HG03159 (cell line): ENCODE measurements at regions not wholly inside any gene's neighbourhood (a gene's known extent, or its start where the extent isn't known, plus 50 kb on each side); places are given as distances from the start of the nearest gene placed in this dataset.
"Not testable (repeated sequence)": the region's sequence is repeated elsewhere in the genome, so short reads cannot be mapped to it uniquely, and the experiment has no call there.

ENCODE experiments used
- ATAC-seq: cut with Tn5 transposase; IDR thresholded peaks from one replicate; pipeline ENCODE4 v1.9.1; 2021; ENCODE audit warnings: mild to moderate bottlenecking, moderate library complexity; ENCODE audit not compliant: unreplicated experiment

DNA sequence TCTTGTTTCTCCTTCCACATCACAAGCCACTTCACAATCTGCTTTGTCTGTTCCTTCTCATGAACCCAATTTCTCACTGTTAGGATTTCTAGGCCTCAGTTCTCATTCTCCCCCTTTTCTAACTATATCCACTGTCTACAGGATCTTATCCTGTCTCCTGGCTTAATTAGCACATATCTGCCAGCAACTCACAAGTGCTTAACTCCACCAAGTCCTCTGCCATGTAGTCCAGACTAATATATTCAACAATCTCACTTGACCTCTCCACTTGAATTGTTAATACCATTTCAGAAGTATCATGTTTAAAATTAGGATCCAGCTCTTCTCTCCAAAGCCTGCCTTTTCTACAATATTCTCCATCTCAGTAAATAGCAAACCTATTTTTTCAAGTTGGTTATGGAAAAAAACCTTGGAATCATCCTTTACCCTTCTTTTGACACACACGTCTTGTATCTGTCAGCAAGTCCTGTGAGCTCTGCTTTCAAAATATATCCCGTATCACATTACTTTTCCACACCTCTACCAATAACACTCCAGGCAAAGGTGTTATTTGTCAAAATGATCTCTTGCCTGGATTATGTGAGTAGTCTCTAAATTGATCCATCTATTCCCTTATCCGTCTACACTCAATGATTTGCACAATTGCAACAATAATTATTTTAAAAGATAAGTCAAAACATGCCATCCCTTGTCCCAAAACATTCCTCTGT, 127.2 kb upstream of the SLIT2 start:
- ATAC-seq = no peak

DNA sequence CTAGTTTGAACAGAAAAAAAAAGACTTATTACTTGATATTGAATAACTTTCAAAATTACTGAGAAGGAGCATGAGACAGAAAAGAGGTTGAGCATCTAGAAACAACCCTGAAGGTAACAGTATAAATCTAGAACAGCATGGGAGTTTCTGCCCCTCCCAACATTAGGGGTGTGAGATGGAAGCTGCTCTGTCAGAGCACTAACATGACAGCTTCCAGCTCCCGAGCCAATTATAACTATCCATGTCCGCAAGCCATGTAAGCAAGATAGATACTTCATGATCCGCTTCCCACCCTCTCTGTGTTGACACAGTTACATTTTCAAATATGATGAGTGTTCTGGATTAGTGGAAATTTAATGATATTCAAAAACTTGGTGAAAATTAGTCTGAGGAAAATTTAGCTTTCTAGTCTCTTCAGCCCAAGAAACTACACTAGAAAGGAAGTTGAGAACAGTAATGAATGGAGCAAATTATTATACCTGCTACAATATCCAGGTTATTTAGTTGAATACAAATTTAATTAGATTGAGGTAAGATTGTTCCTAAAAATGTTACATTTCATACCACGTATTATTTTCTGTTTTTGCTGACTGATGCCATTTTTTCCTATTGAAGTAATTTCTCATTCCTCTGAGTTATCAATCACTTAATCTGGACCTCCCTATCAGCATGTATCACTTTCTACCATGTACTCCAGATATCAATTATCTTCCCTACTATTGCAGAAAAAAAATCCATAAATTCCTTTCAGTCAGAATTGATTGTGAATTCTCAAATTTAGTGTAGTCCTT, 129.3 kb upstream of the SLIT2 start:
- no peak for ATAC-seq

DNA sequence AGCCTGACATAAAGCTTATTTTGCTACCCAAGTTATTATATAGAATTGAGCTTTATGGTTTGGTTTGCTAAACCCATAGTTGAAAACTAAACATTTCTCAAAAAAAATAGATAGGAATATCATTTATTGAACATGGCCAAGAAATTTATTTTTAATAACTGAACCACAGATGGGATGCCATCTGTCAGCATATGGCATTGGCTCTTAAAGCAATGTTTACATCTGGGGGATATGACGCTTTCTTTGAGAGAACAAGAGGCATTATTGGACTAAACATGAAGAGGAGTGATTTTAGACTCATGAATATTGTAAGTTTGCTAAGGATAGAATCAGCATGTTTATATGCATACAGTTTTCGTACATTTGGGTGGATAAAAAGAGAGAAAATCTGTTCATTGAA, 132.6 kb upstream of the SLIT2 start:
- no peak for ATAC-seq

DNA sequence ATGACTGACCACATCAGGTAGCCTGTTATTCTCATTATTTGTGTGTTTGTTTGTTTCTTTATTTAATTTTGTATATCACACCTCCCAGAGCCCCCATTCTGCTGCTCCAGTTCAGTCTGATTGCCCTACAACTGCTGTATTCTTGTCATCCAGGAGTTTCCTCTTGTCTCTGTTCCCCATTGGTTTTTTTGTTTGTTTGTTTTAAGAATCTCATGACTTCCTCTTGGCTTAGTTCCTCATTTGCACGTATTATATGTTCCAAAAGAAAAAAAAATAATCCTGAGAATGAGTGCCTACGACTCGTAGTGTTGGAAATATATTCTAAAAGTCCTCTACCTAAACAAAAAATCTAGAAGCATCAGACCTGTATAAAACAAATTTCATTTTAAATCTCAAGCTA, 142.3 kb upstream of the SLIT2 start:
- no peak for ATAC-seq

DNA sequence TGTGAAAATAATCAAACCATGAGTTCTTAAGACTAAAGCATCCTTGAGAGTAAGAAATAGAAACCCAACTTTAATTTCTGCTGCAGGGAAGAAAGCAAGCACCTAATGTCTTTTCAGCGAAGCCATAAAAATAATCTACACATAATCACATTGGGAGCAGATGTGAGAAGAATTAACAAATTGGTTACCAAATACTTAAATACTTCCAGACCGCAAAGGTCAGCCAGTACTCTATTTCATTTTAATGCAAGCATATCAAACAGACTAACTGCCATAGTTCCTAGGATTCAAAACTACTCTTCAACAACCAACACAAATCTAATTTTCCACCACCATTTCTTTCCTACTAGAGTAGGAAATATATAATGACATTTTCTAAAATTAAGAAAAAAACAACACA, 144.8 kb upstream of the SLIT2 start:
- ATAC-seq = no peak

DNA sequence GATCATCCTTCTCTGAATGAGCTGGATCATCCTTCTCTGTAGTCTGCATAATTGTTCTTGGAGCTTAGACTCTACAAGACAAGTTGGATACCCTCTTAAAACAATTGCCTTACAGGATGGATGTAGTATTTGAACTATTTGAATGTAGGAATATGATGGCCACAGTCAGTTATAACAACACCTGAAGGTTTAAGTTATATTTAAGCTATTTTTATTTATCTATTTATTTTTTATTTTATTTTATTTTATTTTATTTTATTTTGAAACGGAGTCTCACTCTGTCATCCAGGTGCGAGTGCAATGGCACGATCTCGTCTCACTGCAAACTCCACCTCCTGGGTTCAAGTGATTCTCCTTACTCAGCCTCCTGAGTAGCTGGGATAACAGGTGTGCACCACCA, 149.9 kb upstream of the SLIT2 start:
- no peak for ATAC-seq

DNA sequence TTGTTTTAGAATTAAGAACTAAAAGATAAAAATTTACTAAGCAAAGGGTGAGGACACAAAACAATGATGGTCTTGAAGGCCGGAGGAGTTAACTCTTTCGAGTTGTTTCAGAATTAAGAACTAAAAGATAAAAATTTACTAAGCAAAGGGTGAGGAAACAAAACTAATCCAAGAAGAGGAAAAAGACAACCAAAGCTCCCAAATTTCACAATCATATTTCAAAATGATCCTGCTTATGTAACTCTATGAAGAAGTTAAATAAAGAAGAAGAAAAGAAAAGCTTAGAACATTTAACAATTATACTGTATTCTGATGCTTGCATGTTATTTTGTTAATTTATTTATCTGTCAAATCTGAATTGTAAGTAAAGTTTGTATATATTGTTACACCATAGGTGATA, 154.8 kb upstream of the SLIT2 start:
- ATAC-seq = no peak

DNA sequence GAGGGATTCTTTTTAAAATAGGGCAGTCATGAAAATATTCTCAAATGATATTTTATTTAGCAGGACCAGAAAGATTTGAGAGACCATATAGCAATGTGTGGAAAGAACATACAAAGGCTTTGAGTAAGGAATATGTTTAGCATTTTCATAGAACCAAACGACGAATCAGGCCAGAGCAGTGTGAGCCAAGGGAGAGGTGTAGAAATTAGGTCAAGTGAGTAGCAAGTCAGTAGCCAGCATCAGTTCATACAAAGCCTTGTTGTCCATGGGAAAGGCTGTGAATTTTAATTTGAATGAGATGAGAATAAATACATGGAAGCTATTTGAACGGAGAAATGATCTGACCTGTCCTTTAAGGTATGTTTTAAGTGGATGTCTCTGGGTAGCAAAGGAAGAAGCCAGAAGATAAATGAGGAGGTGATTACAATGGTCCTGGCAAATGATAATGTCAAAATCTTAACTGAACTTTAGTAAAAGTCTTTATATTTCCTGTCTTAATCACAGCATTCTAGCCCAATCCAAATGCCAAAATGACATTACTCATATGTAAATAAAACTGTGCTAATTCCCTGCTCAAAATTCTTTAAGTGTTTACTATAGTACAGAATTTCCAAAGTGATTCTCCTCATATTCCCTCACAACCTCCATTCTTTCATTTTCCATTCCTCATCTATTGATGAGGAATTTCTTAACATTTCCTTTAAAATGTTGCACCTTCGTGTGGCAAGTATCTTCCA, 155.7 kb upstream of the SLIT2 start:
- no peak for ATAC-seq

DNA sequence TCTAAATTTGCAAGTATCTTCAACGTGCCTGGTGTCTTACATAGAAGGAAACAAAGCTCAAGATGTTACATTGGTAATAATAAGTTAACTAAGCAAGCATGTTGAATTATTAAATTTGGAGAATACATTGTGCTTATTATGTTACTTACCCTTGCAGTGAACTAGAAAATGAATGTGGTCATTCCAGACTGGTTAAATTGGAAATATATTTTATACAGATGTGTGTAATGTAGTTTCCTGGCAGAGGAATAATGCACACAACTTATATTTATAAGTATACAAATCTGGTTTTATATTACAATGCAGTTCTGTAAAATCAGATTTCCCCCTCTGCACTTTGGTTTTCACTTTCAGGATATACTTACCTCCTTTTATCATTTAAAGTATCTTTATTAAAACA, 159.9 kb upstream of the SLIT2 start:
- ATAC-seq = no peak

DNA sequence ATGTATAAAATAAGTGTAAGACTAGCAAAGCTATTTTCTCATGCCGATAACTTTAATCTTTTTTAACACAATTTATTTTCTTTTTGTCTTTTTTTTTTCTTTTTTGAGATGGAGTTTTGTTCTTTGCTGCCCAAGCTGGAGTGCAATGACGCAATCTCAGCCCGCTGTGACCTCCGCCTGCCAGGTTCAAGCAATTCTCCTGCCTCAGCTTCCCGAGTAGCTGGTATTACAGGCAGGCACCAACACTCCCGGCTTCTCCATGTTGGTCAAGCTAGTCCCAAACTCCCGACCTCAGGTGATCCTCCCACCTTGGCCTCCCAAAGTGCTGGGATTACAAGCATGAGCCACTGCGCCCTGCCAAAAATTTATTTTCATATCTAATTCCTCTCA, 164.2 kb upstream of the SLIT2 start:
- no peak for ATAC-seq

DNA sequence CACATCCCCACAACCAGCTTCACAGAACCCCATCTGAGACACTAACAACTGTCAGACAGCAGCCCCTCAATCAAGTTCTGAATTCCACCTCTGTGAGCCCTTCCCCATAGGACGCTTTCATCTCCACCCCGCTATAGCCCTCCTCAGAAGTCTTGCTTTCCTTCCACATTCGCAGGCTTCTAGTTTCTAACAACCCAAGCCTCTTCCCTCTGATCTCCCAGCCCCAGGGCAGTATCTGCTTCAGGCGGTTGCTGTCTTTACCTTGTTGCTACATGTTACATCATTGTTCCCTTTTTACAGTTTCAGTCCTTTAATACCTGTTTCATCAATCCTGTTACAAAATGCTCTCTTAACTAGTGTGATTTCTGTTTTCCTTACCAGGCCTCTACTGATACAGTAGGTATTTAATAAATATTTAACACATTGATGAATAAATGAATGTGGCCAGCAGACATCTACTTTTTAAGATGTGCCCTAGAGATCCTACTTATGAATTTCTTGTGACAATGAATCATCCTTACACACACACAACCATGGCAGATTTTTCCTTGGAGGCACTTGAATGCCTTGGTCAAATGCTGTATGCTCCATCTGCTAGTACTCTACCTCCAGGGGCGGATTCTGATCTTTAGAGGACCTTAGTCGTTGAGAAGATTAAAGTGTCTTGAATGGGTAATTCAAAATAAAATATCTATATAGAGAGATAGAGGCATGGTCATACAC, 164.7 kb upstream of the SLIT2 start:
- ATAC-seq = no peak

DNA sequence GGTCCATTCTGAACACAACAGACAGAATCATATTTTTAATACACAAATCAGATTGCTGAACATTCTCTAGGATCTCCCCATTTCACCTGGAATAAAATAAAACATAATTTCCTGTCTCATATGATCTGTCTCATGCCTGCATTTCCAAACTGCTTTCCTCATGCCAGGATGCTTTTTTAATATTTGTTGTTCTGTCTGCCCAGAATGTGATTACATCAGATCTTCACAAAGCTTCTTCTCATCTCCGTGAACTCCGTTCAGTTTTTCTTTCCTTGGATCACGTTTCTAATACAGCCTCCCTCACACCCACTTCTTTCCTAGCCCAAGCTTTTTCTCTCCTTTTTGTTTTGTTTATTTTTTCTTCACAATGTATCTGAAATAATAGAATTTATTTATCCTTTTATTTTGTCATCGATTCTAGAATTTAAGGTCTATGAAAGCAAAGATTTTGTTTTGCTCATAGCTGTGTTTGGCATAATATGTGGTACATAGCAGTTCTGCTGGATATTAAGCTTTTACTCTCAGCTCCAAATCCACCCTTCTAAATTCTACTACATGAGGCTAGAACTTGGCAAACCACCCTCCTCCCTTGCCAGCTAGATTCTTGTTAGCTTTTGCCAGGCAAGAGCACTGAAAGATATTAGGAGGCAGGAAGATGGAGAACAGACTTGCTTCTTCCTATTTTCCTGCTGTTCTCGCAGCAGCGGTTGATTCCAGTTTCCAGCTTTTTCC, 165.5 kb upstream of the SLIT2 start:
- no peak for ATAC-seq

DNA sequence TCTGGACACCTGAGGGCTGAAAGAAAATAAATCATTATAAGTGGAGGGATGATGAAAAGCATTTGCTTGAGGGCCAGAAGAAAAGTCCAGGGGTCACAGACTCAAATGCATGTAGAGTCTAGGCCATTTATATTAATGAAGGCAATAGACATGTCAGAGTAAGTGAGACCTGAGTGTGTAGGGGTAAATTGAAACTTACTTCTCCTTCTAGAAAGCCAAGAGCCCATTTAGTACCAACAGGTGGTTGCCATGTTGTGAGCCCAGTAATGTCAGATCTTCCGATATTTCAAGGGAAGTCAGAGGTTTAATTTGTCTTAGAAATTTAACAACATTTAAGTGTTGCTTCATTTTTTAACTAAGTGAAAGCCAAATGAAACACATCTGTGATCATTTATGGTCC, 166.1 kb upstream of the SLIT2 start:
- ATAC-seq = no peak

DNA sequence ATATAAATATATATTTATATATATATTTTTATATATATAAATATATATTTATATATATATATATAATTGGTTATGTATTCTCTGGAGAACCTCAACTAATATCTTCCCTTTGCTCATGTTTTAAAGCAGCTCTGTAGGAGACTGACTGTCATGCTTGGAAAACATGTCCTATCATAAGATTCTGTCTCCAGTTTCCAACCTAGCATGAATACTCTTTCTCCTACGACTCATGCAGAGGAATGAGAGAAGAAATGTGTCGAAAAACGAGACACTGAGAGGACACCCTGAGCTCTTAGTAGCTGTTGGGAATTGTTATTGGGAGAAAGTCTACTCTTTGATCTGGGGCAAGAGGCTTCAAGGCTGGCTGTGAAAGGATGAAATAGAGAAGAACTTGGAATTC, 166.5 kb upstream of the SLIT2 start:
- ATAC-seq = no peak

DNA sequence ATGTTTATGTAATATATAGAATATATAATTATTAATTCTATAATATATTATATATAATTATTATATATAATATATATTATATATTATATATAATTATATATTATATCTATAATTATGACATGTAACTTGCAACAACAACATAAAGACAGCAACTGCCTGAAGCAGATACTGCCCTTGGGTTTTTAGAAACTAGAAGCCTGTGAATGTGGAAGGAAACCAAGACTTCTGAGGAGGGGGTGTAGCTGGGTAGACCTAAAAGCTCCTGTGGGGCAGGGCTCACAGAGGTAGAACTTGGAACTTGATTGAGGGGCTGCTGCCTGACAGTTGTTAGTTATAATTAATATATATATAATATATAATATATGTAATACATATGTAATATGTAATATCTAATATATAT, 167.2 kb upstream of the SLIT2 start:
- ATAC-seq = no peak

DNA sequence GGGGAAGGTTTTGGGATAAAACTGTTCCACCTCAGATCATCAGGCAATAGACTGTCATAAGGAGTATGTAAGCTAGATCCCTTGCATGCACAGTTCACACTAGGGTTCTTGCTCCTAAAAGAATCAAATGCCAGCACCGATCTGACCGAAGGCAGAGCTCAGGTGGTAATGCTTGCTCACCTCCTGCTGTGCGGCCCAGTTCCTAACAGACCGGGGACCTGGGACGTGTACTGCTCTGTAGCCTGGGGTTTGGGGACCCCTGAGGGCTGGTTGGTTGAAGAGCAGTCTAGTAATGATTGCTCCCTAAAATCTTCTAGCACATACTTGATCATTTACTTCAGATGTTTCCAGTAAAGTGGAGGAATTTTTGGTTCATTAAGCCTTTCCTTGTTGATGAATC, 173.1 kb upstream of the SLIT2 start:
- no peak for ATAC-seq

DNA sequence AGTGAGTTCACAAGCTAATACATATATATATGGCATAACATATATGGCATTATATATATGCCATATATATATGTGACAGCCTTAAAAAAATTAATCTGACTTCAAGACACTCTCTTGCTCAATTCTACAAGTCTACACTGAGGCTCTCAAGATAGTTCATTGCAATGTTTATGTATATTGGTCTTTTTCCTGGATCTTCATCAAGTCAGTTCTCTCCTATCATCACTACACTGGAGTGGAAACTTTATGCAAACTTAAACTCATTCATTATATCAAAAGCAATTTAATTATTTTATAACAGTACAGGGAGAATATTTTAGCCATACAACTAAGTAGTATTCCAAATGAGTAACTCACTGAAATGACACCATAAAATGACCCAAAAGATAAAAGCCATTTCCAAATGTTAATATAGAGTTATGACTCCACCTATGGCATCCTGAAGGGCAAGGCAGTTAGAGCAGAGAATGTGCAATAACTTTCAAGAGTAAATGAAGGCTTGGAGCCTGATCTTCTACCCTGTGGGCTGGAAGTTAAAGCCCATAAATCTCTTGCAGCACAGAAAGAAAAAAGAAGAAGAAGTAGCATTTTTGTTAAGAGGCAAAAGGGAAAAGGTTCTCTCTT, 176.3 kb upstream of the SLIT2 start:
- no peak for ATAC-seq

DNA sequence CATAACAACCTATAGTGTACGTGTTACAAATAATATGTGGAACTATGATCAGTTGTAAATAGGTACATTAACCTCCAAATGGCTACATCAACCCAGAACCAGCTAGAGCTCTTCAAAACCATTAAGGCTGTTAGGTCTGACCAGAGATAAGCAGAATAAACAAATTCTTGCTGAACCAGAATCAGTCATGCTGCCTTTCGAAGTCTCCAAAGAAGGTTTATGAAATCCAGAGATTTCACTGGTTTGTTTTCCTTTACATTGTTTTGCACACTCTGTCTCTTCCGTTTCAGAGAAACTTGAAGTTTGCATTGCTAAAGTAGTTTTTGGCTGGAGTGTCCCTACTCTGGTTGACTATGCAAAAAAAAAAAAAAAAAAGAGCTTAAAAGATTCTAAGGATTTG, 177.3 kb upstream of the SLIT2 start:
- no peak for ATAC-seq

DNA sequence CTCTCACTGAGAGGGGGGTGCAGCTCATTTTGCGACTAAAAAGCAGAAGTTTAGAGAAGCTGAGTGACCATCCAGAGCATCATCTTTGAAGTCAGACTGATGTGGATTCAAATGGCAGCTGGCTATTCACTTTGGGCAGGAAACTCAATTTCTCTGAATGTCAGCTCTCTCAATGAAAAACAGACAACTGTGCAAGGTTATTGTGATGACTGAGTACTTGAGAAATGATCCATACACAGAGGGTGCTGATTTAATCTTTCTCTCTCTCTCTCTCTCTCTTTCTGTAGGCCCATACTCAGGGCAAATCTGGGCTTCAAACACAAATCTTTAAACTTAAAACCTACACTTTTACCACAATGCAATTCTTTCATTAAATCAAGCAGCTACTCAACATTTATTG, 185.8 kb upstream of the SLIT2 start:
- no peak for ATAC-seq

DNA sequence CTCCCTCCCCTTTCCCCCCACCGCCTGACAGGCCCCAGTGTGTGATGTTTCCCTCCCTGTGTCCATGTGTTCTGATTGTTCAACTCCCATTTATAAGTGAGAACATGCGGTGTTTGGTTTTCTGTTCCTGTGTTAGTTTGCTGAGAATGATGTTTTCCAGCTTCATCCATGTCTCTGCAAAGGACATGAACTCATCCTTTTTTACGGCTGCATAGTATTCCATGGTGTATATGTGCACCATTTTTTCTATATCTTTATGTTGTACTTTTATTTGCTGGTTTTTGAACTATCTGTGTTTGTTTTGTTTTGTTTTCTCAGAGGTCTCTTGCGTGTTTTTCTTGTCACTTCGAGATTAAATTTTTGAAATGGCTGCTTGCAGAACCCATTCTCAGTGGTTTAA, 188.8 kb upstream of the SLIT2 start:
- not testable (repeated sequence) for ATAC-seq
